Esophagus muscularis mucosa (tissue), 4 donors: ENCODE measurements at regions not wholly inside any gene's neighbourhood (a gene's known extent, or its start where the extent isn't known, plus 50 kb on each side); places are given as distances from the start of the nearest gene placed in this dataset.

ENCODE experiments used
- CTCF ChIP-seq, 3 experiments: fragments of 200-600 bp in 2 of 3; fragments of 450-650 bp in 1 of 3; sonication (generic) in 2 of 3; IDR thresholded peaks; one replicate each; pipeline ENCODE4 v1.5.1; 2017 to 2019; ENCODE audit warnings: antibody characterized with exemption in 3 of 3, mild to moderate bottlenecking in 2 of 3, moderate library complexity in 1 of 3
- EP300 ChIP-seq: sonication (generic); formaldehyde crosslinking; IDR thresholded peaks from one replicate; pipeline ENCODE4 v1.6.1; 2017; ENCODE audit warnings: antibody characterized with exemption
- POLR2A ChIP-seq: fragments of 450-650 bp; IDR thresholded peaks from one replicate; pipeline ENCODE4 v1.6.1; 2017; ENCODE audit warnings: antibody characterized with exemption, moderate library complexity, mild to moderate bottlenecking, low read depth

GRCh38 chr1:125065092-125065820 lies 3880.5 kb downstream of the SRGAP2C start:
- TF ChIP-seq EP300 (no peak), CTCF (IDR thresholded peaks at IDR 0.05) (no peak), POLR2A (no peak)
